MM.1S (cell line): ENCODE measurements at regions not wholly inside any gene's neighbourhood (a gene's known extent, or its start where the extent isn't known, plus 50 kb on each side); places are given as distances from the start of the nearest gene placed in this dataset.

Experiments
- DNase-seq: peaks from one replicate; pipeline ENCODE4 v3.0.0-alpha.2; 2015
- H2AFZ ChIP-seq: fragments of 300-600 bp; sonication (generic); 2 replicates; pipeline ENCODE4 v1.6.0; 2016; ENCODE audit warnings: antibody characterized with exemption, low read length
- H3F3A ChIP-seq: fragments of 300-600 bp; sonication (generic); 2 replicates; pipeline ENCODE4 v1.6.1; 2016; ENCODE audit warnings: mild to moderate bottlenecking, antibody characterized with exemption, low read length, moderate library complexity, mixed read lengths; ENCODE audit not compliant: insufficient read depth
- H3K27ac ChIP-seq: fragments of 300-600 bp; sonication (generic); 2 replicates; pipeline ENCODE4 v1.5.1; 2016; ENCODE audit warnings: mild to moderate bottlenecking, low read length
- H3K27me3 ChIP-seq: fragments of 300-600 bp; sonication (generic); replicated peaks from 2 replicates; pipeline ENCODE4 v1.6.0; 2016; ENCODE audit warnings: low read length; ENCODE audit not compliant: insufficient read depth
- H3K36me3 ChIP-seq: fragments of 300-600 bp; sonication (generic); replicated peaks from 2 replicates; pipeline ENCODE4 v1.6.1; 2016; ENCODE audit warnings: mild to moderate bottlenecking, low read length, mixed read lengths; ENCODE audit not compliant: insufficient read depth
- H3K4me1 ChIP-seq: fragments of 300-600 bp; sonication (generic); 2 replicates; pipeline ENCODE4 v1.6.1; 2016; ENCODE audit warnings: low read length, mixed read lengths
- H3K4me2 ChIP-seq: fragments of 300-600 bp; sonication (generic); 2 replicates; pipeline ENCODE4 v1.6.0; 2016; ENCODE audit warnings: low read depth, low read length
- H3K4me3 ChIP-seq: fragments of 300-600 bp; sonication (generic); 2 replicates; pipeline ENCODE4 v1.5.1; 2016; ENCODE audit warnings: low read length, mixed read lengths
- H3K79me2 ChIP-seq: fragments of 300-600 bp; sonication (generic); 2 replicates; pipeline ENCODE4 v1.6.1; 2016; ENCODE audit warnings: mixed run types, low read length, mixed read lengths
- H3K9ac ChIP-seq: fragments of 300-600 bp; sonication (generic); 2 replicates; pipeline ENCODE4 v1.6.1; 2016; ENCODE audit warnings: low read length, mixed read lengths
- H3K9me2 ChIP-seq: fragments of 300-600 bp; sonication (generic); replicated peaks from 2 replicates; pipeline ENCODE4 v1.6.1; 2016; ENCODE audit warnings: mild to moderate bottlenecking, low read length, mixed read lengths; ENCODE audit not compliant: insufficient read depth
- H3K9me3 ChIP-seq: fragments of 300-600 bp; sonication (generic); replicated peaks from 2 replicates; pipeline ENCODE4 v1.6.1; 2016; ENCODE audit warnings: mild to moderate bottlenecking, low read length, mixed read lengths; ENCODE audit not compliant: insufficient read depth
- H4K20me1 ChIP-seq: fragments of 300-600 bp; sonication (generic); 2 replicates; pipeline ENCODE4 v1.6.1; 2016; ENCODE audit warnings: mild to moderate bottlenecking, low read length, moderate library complexity, mixed read lengths; ENCODE audit not compliant: insufficient read depth
- EZH2 ChIP-seq: fragments of 300-600 bp; sonication (generic); optimal IDR thresholded peaks from 2 replicates; pipeline ENCODE3; 2017; ENCODE audit warnings: low read depth, mild to moderate bottlenecking, antibody characterized with exemption, low read length, mixed read lengths
- EZH2phosphoT487 ChIP-seq: fragments of 300-600 bp; sonication (generic); IDR thresholded peaks from 2 replicates; pipeline ENCODE4 v1.6.1; 2018; ENCODE audit warnings: antibody characterized with exemption, low read length
- TF ChIP-seq, protein P1 (sequence below): fragments of 300-600 bp; sonication (generic); IDR thresholded peaks from 2 replicates; pipeline ENCODE4 v1.5.1; 2016; ENCODE audit warnings: antibody characterized with exemption, low read length, mixed read lengths

DNA sequence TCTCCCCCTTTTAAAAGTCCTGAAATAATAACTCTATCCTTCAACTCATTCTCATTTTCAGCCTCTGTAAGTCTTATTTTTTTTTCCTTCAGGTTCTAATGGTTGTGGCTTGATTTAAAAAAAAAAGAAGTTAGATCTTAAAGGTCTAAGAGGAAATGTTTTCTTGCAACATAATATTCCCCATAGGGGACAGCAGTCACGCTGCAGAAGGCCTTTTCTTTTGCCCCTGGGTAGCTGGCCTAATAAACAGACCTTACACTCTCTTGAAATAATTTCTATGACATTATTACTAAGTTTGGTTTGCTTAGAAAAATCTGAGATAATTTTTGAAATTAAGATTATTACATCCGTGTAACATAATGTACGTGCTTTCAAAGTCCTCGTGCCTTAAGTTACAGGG, 564.1 kb upstream of the SPANXN1 start:
- DNase-seq, result no peak
- TF ChIP-seq EZH2phosphoT487, result no peak
- no peak for TF ChIP-seq EZH2
- TF ChIP-seq, protein P1, sequence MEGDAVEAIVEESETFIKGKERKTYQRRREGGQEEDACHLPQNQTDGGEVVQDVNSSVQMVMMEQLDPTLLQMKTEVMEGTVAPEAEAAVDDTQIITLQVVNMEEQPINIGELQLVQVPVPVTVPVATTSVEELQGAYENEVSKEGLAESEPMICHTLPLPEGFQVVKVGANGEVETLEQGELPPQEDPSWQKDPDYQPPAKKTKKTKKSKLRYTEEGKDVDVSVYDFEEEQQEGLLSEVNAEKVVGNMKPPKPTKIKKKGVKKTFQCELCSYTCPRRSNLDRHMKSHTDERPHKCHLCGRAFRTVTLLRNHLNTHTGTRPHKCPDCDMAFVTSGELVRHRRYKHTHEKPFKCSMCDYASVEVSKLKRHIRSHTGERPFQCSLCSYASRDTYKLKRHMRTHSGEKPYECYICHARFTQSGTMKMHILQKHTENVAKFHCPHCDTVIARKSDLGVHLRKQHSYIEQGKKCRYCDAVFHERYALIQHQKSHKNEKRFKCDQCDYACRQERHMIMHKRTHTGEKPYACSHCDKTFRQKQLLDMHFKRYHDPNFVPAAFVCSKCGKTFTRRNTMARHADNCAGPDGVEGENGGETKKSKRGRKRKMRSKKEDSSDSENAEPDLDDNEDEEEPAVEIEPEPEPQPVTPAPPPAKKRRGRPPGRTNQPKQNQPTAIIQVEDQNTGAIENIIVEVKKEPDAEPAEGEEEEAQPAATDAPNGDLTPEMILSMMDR, result no peak
- Histone ChIP-seq H3K27ac (no peak overlapping the region), H3K36me3 (no peaks in the 10 kb centered on the region), H3K4me1 (no peaks in the 10 kb centered on the region), H3F3A (no peaks in the 10 kb centered on the region), H2AFZ (no peak overlapping the region), H3K4me3 (no peak overlapping the region), H3K9ac (no peak overlapping the region), H3K27me3 (no peaks in the 10 kb centered on the region), H3K79me2 (no peaks in the 10 kb centered on the region), H3K9me3 (no peaks in the 10 kb centered on the region), H3K9me2 (no peaks in the 10 kb centered on the region), H4K20me1 (no peaks in the 10 kb centered on the region), H3K4me2 (no peak overlapping the region)

DNA sequence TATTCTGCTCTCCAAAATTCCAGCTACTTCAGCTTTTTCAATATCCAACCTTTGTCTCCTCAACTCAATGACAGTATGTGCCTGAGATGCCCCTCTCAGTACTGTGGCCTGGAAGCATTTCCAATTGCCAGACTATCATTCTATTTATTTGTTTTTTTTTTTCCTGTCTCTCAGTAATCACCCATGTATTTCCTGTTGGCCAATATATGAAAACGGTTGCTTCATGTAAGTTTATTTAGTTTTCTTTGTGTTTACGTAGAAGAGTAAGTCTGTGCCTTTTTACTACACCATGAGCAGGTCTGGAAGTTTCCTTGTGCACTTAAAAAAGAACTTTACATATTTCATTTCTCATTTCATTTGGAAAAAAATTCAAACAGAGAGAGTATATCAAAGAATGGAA, 537.5 kb upstream of the SPANXN1 start:
- DNase-seq, result no peak
- H4K20me1 ChIP-seq, result no peaks in the 10 kb centered on the region
- no peaks in the 10 kb centered on the region for H3K36me3 ChIP-seq
- TF ChIP-seq EZH2 (no peak), EZH2phosphoT487 (no peak)
- TF ChIP-seq, protein P1, result no peak
- no peaks in the 10 kb centered on the region for H3K9me2 ChIP-seq
- no peaks in the 10 kb centered on the region for H3F3A ChIP-seq
- H2AFZ ChIP-seq, result no peak overlapping the region
- no peaks in the 10 kb centered on the region for H3K9me3 ChIP-seq
- H3K27ac ChIP-seq, result no peak overlapping the region
- no peak overlapping the region for H3K4me3 ChIP-seq
- H3K9ac ChIP-seq, result no peak overlapping the region
- H3K4me2 ChIP-seq, result no peak overlapping the region
- no peaks in the 10 kb centered on the region for H3K27me3 ChIP-seq
- H3K4me1 ChIP-seq, result no peaks in the 10 kb centered on the region
- H3K79me2 ChIP-seq, result no peaks in the 10 kb centered on the region

DNA sequence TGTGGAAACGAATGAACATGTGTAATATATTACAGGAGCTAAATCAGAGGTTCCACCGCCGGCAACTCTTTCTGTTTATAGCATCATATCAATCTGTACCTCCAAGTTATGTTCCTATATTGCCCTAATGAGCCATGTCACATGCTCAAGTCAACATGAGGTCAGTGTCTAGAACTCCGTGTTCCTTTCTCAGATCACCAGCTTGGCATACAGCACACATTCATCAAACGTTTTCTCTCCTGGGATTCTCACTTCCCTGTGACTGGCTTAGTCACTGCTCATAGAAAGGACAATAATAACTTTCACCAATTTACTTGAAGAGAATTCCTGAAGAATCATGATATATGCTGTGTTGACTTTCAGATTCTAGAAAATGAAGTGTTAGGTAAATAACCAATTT, 532.0 kb upstream of the SPANXN1 start:
- no peaks in the 10 kb centered on the region for H4K20me1 ChIP-seq
- H3K27me3 ChIP-seq, result no peaks in the 10 kb centered on the region
- H3K36me3 ChIP-seq, result no peaks in the 10 kb centered on the region
- TF ChIP-seq, protein P1, result no peak
- TF ChIP-seq EZH2 (no peak), EZH2phosphoT487 (no peak)
- H3K27ac ChIP-seq, result no peak overlapping the region
- H3K9me3 ChIP-seq, result no peaks in the 10 kb centered on the region
- DNase-seq, result no peak
- H3K9ac ChIP-seq, result no peak overlapping the region
- no peak overlapping the region for H3K4me2 ChIP-seq
- no peaks in the 10 kb centered on the region for H3F3A ChIP-seq
- H2AFZ ChIP-seq, result no peak overlapping the region
- no peaks in the 10 kb centered on the region for H3K9me2 ChIP-seq
- H3K79me2 ChIP-seq, result no peaks in the 10 kb centered on the region
- H3K4me3 ChIP-seq, result no peak overlapping the region
- no peaks in the 10 kb centered on the region for H3K4me1 ChIP-seq

DNA sequence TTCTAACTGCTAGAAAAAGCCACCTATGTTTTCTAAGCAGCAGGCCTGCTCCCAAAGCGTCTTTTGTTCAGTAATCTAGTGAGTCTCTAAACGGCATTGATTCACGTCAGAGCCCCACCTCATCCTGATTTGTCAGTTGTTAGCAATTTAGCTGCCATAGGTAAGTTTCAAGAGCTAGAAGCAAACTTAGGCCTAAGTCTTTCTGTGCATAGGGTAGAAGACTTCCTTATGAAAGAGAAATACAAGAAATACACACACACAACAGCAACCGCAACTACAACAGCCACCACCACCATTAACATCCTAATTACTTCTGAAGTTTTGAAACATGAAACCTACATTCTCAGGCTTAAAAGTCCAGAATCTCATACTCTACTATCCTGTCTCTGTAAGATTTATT, 531.1 kb upstream of the SPANXN1 start:
- Histone ChIP-seq H3K4me2 (no peak overlapping the region), H3F3A (no peaks in the 10 kb centered on the region), H3K9me2 (no peaks in the 10 kb centered on the region), H3K9me3 (no peaks in the 10 kb centered on the region), H3K27ac (no peak overlapping the region), H3K4me1 (no peaks in the 10 kb centered on the region), H3K79me2 (no peaks in the 10 kb centered on the region), H3K27me3 (no peaks in the 10 kb centered on the region), H3K9ac (no peak overlapping the region), H2AFZ (no peak overlapping the region), H3K36me3 (no peaks in the 10 kb centered on the region), H4K20me1 (no peaks in the 10 kb centered on the region), H3K4me3 (no peak overlapping the region)
- TF ChIP-seq, protein P1, result no peak
- TF ChIP-seq EZH2phosphoT487 (no peak), EZH2 (no peak)
- DNase-seq, result no peak
